GM12891 (cell line): ENCODE measurements at regions not wholly inside any gene's neighbourhood (a gene's known extent, or its start where the extent isn't known, plus 50 kb on each side); places are given as distances from the start of the nearest gene placed in this dataset.
"Not testable (repeated sequence)": the region's sequence is repeated elsewhere in the genome, so short reads cannot be mapped to it uniquely, and the experiment has no call there.

Experiments
- DNase-seq: peaks from one replicate; pipeline ENCODE4 v3.0.0; 2011; ENCODE audit warnings: low spot score; ENCODE audit not compliant: insufficient read length
- FAIRE-seq: peaks from 2 replicates; lab custom pipeline; 2011; peaks lifted over from hg19 to GRCh38; lab: Jason Lieb, UNC
- PAX5 ChIP-seq: IDR thresholded peaks from 2 replicates; pipeline ENCODE4 v1.6.1; 2011; ENCODE audit warnings: low read length, moderate library complexity, mild to moderate bottlenecking; ENCODE audit not compliant: insufficient read depth, severe bottlenecking
- POLR2A ChIP-seq: IDR thresholded peaks from 2 replicates; pipeline ENCODE4 v1.6.1; 2011; ENCODE audit warnings: low read depth, low read length, control low read depth
- POLR2AphosphoS5 ChIP-seq: IDR thresholded peaks from 2 replicates; pipeline ENCODE4 v1.6.1; 2011; ENCODE audit warnings: low read depth, low read length, control low read depth
- POU2F2 ChIP-seq: IDR thresholded peaks from 2 replicates; pipeline ENCODE4 v1.6.1; 2011; ENCODE audit warnings: low read depth, mild to moderate bottlenecking, control low read depth, low read length, moderate library complexity
- SPI1 ChIP-seq: IDR thresholded peaks from 2 replicates; pipeline ENCODE4 v1.6.1; 2011; ENCODE audit warnings: low read depth, low read length, control low read depth
- TAF1 ChIP-seq: IDR thresholded peaks from 2 replicates; pipeline ENCODE4 v1.6.1; 2011; ENCODE audit warnings: low read depth, low read length, control low read depth

DNA sequence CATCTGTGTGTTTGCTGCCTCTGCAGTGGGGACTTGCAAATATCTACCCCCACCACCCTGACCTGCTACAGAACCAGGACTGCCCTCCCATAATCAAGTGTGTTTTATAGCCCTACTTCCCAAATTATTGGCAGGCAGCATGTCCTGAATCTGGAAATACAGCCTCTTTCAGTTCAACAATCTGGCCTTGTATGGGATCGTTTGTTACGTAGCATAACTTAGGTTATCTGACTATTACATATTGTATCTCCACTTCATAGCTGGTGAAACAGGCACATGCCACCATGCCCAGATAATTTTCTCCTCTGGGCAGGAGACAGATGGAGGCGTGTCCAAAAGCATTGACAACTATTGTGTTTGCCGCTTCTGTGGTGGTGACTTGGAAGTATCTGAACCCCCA lies 66.7 kb upstream of the ADGRL1 start:
- FAIRE-seq (no peak), DNase-seq (no peak)
- TF ChIP-seq SPI1 (no peak), POU2F2 (no peak), PAX5 (no peak), POLR2AphosphoS5 (no peak), POLR2A (no peak), TAF1 (no peak)

GRCh38 chr19:14271840-14272239 lies 65.9 kb upstream of the ADGRL1 start:
- no peak for DNase-seq
- no peak for FAIRE-seq
- TF ChIP-seq SPI1, result no peak
- TF ChIP-seq POLR2A, result no peak
- TF ChIP-seq POU2F2, result no peak
- no peak for TF ChIP-seq POLR2AphosphoS5
- TF ChIP-seq TAF1, result no peak
- TF ChIP-seq PAX5, result no peak

- not testable (repeated sequence) for FAIRE-seq, DNase-seq
These were observed 64.6 kb upstream of the ADGRL1 start for GRCh38 chr19:14270557-14270956.

DNA sequence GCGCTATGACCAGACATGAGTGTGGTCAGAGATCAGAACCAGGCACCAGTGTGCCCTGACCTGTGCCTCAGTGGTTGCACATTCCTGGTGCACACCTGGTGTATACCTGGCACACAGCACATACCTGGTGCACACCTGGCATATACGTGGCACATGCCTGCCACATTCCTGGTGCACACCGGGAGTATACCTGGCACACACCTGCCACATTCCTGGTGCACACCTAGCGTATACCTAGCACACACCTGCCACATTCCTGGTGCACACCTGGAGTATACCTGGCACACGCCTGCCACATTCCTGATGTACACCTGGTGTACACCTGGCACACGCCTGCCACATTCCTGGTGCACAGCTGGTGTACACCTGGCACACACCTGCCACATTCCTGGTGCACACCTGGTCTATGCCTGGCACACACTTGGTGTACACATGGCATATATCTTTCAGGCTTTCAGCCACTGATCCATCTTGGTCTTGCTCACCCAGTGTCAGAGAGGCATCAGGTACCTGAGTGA lies 61.3 kb upstream of the ADGRL1 start:
- TF ChIP-seq PAX5 (no peak), POLR2A (no peak), POLR2AphosphoS5 (no peak), SPI1 (no peak), TAF1 (no peak), POU2F2 (no peak)
- DNase-seq (no peak), FAIRE-seq (peak; percentile 13)

DNA sequence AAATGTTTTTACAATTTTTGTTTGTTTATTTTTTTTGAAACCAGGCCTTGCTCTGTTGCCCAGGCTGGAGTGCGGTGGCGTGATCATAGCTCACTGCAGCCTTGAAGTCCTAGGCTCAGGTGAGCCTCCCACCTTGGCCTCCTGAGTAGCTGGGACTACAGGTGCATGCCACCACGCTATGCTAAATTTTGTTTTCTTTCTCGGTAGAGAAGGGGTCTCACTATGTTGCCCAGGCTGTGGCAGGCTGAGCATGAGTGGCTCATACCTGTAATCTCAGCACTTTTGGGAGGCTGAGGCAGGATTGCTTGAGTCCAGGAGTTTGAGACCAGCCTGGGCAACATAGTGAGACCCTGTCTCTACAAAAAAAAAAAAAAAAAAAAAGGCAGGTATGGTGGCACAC lies 60.2 kb upstream of the ADGRL1 start:
- DNase-seq, FAIRE-seq: not testable (repeated sequence)

DNA sequence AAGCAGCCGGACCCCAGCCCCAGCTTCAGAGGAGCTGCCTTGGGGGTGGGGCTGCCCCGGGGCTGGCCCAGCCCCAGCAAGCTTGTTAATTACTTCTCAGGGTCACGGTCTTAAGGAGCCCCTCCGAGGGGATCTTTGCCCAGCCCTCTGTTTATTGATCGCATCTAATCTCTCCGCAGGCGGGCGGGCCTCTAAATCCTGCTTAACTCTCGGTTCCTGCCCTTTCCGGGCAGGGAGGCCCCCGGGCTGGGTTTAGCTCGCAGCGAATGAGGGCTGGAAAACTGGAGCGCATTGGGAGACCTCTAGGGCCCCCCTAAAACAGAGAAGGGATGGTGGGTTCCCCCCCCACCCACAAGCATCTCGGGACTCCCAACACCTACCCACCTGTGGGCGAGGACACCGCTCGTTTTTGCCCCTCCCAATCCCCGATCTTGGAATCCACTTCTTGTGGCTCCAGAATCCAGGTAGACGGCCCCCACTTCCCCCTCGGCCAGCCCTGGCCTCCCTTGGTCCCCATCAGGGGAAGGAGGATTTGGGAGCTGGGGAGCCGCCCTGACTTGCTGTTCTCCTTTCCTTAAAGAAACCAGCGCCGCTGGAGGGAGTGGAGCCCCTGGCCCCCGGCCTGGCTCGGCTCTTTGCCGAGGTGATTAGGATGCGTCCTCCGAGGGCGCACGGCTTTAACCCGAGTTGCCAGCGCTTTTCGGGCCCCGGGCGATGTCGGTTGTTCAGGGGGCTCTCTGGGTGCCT lies 59.5 kb upstream of the ADGRL1 start:
- FAIRE-seq (no peak), DNase-seq (no peak)
- no peak for TF ChIP-seq POLR2AphosphoS5
- TF ChIP-seq TAF1, result no peak
- TF ChIP-seq POLR2A, result no peak
- no peak for TF ChIP-seq POU2F2
- no peak for TF ChIP-seq SPI1
- no peak for TF ChIP-seq PAX5

DNA sequence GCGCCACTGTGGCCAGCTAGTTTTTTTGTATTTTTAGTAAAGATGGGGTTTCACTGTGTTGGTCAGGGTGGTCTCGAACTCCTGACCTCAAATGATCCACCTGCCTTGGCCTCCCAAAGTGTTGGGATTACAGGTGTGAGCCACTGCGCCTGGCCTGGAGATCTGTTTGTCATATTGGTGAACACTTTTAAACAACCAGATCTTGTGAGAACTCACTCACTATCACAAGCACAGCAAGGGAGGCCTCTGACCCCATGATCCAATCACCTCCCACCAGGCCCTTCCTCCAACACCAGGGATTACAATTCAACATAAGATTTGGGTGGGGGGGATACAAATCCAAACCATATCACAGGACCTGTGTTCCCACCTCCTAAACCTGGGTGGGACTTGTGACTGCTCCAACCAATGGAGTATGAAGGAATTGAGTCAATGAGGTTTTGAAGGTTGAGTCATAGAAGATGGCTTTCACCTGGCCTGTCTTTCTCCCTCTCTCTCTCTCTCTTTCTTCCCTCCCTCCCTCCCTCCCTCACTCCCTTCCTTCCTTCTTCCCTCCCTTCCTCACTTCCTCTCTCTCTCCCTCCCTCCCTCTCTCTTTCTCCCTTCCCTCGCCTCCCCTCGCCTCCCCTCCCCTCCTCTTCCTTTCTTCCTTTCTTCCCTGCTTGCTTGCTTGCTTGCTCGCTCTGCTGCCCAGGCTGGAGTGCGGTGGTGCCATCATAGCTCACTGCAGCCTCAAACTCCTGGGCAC lies 50.1 kb upstream of the ADGRL1 start:
- DNase-seq, FAIRE-seq: not testable (repeated sequence)
